Endothelial cell of umbilical vein (primary cell): ENCODE measurements at regions not wholly inside any gene's neighbourhood (a gene's known extent, or its start where the extent isn't known, plus 50 kb on each side); places are given as distances from the start of the nearest gene placed in this dataset.

Experiments used
- CTCF ChIP-seq, 2 donors: IDR thresholded peaks; 1 replicate in 1 of 2; 2 replicates in 1 of 2; pipeline ENCODE4 v1.5.1; 2011; ENCODE audit warnings: low read length in 2 of 2, mild to moderate bottlenecking in 2 of 2, moderate library complexity in 2 of 2, control low read depth in 1 of 2, inconsistent platforms in 1 of 2, low read depth in 1 of 2; ENCODE audit not compliant: insufficient read depth in 1 of 2; ENCODE audit errors: extremely low read depth in 1 of 2
- EZH2 ChIP-seq: IDR thresholded peaks from 2 replicates; pipeline ENCODE4 v1.6.1; 2012; ENCODE audit warnings: borderline replicate concordance, low read depth, mild to moderate bottlenecking, moderate library complexity, low read length, inconsistent platforms; ENCODE audit not compliant: severe bottlenecking
- FOS ChIP-seq: IDR thresholded peaks from 2 replicates; pipeline ENCODE4 v1.6.1; 2011; ENCODE audit warnings: mild to moderate bottlenecking, low read length, moderate library complexity, borderline replicate concordance; ENCODE audit not compliant: insufficient read depth
- JUN ChIP-seq: IDR thresholded peaks from 2 replicates; pipeline ENCODE4 v1.6.1; 2011; ENCODE audit warnings: borderline replicate concordance, low read depth; ENCODE audit not compliant: insufficient read length, insufficient read depth
- MYC ChIP-seq: IDR thresholded peaks from one replicate; pipeline ENCODE4 v1.6.1; 2011; ENCODE audit warnings: mild to moderate bottlenecking, low read depth, low read length
- POLR2A ChIP-seq: IDR thresholded peaks from 2 replicates; pipeline ENCODE4 v1.6.1; 2012; ENCODE audit warnings: low read depth, mild to moderate bottlenecking, control low read depth, low read length
- POLR2AphosphoS5 ChIP-seq: IDR thresholded peaks from 2 replicates; pipeline ENCODE4 v1.6.1; 2012; ENCODE audit warnings: low read depth, mild to moderate bottlenecking, control low read depth, low read length, moderate library complexity; ENCODE audit not compliant: insufficient read depth
- TF ChIP-seq, protein P1 (sequence below): IDR thresholded peaks from 2 replicates; pipeline ENCODE4 v1.6.1; 2011; ENCODE audit not compliant: insufficient read depth, insufficient read length

DNA sequence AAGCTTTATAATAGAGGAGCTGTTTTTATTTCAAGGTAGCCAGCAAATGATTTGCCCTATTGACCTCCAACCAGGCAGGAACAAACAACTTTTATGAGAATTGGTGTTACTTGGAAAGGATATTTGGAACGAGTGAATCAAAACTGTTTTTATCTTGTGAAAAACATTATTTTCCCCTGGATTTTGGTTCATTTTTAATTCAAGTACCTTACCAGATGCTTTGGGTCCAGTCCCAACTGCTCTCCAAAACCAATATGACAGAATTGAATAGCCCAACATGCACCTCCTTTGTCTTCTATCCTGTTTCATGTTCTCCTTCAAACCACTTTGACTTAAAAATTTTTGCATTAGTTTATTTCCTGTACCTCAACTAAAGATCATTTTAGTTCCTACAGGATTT lies 178.6 kb upstream of the RBMS1 start:
- TF ChIP-seq CTCF (IDR thresholded peaks at IDR 0.05; ENCODE audit: extremely low read depth in 1 of 2, insufficient read depth in 1 of 2, low read depth in 1 of 2, low read length in 2 of 2) (no peak), POLR2A (no peak), FOS (no peak), POLR2AphosphoS5 (no peak), EZH2 (no peak), MYC (no peak), JUN (no peak)
- TF ChIP-seq, protein P1, sequence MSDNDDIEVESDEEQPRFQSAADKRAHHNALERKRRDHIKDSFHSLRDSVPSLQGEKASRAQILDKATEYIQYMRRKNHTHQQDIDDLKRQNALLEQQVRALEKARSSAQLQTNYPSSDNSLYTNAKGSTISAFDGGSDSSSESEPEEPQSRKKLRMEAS = no peak
